DMS153 (cell line): ENCODE measurements at regions not wholly inside any gene's neighbourhood (a gene's known extent, or its start where the extent isn't known, plus 50 kb on each side); places are given as distances from the start of the nearest gene placed in this dataset.

Source experiments
- DNase-seq: peaks from one replicate; lab custom pipeline; 2025; lab: John Stamatoyannopoulos, UW

DNA sequence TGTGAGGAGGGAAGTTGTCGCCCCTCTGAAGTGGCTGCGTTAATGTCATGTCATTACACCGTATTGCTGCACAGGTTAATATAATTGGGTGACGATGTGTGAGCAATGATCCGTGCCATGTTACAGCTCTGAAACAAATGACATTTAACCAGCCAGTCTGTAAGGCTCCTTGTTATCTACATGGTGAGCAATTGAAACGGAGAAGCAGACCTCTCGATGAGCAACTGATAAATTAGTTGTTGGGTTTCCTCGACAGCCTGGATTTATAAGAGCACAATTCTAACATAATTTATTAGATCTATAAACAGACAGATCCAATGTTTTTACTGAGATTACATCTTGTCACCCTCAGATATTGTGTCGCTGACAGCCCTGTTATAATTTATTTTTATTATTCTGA, 49.9 kb upstream of the MAFB start:
- DNase-seq = no peak

DNA sequence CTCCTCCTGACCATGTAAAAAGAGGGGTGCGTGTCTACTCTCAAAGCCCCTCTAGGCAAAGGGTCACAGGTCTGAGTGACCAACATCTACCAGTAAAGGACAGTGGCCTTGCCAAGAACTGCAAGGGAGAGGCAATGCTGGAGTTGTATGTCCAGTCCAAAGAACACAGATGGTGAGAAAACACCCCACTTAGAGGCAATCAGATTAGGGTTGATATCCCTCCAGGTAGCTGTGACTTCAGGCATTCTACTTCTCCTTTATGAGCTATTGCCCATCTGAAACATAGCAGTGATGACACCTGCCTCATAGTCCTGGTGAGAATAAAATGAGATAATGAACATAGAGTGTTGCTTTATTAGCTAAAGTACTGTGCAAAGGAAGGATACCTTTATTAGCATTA, 50.8 kb upstream of the MAFB start:
- DNase-seq = no peak

DNA sequence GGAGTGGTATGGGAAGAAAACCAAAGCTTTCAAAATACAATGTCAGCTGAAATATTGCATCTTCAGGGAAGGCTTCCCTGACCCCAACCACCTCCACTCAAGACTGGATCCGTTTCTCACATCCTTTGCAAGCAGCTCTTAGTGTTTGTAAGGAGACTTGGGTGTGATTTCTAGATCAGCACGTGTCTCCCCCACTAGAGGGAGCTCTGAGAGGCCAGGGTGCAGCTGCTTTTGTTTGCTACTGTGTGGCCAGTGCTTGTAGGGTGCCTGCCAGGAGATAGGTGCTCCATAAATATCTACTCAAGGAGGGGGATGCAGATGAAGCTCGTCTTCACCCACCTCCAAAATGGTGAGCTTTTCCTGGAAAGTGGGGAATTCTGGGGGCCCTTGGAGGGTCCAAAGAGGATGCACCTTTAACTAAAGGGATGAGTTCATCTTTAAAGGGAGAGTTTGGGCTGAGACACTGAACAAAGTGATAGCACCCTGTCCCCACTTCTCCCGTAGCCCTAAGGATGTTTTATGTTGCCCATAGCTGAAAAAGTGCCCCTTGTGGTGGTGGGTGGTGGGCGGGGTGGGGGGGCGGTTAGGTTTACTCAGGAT, 52.6 kb upstream of the MAFB start:
- DNase-seq = no peak

GRCh38 chr20:40743141-40743775, 54.2 kb upstream of the MAFB start:
- DNase-seq = no peak

DNA sequence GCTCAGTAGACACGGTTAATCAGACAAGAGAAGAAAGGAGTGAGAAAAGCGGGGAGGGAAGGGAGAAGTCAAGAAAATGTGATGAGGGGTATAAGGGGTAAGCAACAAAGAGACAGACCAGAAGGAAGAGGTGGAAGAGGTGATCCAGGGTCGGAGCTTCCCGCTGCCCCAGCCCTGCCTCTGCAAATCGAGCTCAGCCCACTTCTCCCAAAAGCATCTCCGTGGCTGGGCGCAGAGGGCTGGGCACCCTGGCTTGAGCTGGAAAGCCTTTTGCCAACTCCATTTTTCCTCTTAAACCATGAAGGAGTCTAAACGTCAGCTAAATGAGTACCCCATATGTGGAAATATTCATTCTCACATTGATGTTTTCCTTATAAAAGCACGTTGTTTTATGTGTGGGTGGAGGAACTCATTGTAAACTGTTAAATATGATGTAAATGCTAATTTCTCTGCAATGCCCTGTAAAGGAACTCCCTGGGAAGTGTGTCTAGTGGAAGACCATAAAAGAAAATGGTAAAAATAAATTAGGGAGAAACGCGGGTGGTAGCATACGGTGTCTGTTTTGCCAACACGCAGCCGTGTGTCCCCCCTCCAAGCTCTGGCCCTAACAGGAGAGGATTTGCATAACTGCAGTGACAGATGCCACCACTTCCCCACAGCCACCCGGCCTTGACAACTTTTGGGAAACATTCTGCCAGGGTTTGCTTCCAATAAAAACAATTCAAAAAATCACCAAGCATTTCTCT, 55.2 kb upstream of the MAFB start:
- DNase-seq = no peak

- no peak for DNase-seq
These were observed 55.8 kb upstream of the MAFB start for GRCh38 chr20:40744818-40745175.

- DNase-seq = no peak
These were observed 57.2 kb upstream of the MAFB start for GRCh38 chr20:40746251-40746650.

DNA sequence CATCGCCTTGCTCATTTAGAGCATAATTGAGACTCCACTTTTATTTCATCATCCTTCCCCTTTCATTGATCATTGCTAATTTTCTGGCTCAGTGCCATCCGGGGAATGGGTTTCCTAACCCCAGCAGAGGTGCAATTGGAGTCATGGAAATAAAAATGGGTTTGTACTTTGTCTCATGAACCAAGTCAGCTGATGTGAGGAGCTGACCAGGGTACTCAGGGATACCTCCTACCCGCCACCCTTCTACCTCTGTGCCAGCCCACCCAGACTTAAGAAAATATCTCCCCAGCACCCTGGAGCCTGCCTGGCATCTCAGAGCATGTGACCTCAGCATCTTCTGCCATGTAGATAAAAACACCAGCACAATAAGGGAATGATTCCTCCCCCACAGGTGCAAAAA, 59.1 kb upstream of the MAFB start:
- no peak for DNase-seq

DNA sequence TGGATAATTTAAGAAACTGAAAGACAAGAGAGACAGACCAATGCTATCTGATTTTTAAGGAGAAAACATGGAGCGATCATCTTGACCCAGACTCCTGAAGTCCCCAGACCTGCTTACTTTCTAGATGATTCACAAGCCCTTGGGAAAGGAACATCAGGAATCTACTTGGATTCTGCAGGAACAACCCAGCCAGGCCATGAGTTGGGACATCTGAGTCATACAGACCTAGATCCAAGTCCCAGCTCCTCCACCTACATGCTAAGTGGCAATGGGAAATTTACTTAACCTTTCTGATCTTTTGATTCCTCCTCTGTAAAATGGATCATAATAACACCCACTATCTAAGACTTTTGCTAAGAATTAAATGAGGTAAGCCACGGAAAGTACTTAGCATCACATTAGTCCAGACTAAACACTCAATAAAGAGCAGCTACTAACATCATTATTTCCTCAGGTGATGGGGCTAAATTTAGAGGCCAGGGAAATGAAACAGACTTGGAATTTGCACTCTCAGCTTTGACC, 61.0 kb upstream of the MAFB start:
- DNase-seq = no peak

GRCh38 chr20:40750541-40751035, 61.6 kb upstream of the MAFB start:
- no peak for DNase-seq

- no peak for DNase-seq
These were observed 64.4 kb upstream of the MAFB start for GRCh38 chr20:40753472-40753871.

- DNase-seq = no peak
These were observed 65.4 kb upstream of the MAFB start for GRCh38 chr20:40754339-40754943.

DNA sequence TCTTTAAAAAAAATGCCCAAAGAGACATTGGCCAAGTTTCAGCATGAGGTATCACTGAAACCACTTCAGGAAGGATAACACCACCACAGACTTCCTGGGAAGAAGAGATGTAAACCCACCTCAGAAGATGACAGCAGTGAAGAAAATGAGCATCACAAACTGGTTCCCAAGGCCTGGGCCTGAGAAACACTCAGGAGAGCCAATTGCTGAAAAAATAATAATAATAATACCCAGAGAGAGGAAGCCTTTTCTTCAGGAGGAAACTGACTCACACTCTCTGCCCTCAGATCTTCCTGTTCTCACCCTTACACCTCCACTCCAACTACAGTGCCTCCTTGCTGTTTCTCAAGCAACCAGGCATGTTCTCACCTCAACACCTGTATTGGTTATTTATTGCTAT, 68.1 kb upstream of the MAFB start:
- DNase-seq = no peak

GRCh38 chr20:40758790-40759189, 69.8 kb upstream of the MAFB start:
- no peak for DNase-seq

- DNase-seq = no peak
These were observed 71.4 kb upstream of the MAFB start for GRCh38 chr20:40760399-40760798.

- DNase-seq = no peak
These were observed 74.7 kb upstream of the MAFB start for GRCh38 chr20:40763646-40764295.

DNA sequence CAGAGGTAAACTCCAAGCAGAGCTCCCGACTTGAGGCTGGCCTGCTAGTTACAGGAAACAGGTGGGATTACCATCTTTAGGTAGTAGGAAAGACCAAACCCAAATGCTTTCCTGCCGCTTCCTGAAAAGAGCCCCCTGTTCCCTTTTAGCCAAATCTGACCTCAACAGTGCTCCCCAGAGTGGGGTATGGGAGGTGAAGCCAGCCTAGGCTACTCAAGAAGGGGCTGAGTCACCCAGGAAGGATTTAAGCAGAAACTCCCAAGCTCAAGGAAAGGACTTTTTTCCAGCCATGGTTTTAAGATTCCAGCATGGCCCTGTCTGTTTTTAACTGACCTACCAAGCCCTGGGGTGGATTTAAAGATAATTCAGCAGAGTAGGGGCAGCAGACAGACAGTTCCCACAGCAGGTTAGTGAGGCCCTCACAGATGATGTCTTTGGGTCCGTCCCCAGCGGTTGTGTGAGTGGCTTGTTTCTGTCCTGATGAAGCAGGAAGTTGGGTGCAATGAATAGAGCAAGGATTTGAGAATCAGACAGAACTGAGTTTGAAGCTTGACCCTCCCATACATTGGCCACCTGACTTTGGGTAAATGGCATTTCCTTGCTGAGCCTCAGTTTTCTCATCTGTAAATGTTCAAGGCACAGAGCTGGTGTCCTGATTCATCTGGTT, 76.9 kb upstream of the MAFB start:
- no peak for DNase-seq

DNA sequence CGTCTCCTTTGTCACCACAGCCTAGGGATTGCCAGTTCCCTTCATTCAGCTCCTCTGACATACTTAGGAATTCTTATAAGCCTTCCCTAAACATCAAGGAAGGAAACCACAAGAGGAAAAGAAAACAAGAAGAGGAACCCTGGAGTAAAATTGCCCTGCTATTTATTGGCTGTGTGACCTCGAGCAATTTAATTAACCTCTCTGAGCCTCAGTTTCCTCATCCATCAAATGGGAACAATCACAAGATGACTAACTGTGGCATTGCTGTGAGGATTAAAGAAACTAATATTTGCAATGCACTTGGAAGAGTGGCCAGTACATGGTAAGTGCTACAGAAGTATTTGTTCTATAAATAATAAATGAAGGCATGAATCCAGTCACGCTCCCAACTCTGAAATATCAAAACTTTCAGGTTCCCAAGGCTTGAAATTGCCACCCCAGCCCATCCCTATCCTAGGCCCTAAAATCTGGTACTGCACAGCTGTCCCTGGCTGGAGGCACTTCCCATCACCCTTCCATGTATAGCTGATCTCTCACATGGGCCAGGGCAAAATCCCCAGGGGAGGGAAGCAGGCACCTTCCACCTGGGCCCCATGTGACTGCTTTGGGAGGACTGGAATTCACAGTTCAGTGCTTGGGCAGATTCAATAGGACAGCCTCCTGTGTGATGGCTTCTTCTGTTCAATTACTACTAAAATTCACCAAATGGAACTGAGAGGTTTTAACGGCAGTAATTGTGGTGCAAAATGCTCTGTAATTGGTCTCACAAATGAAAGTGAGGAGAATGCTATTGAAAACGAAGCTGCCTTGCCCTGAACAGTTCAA, 78.0 kb upstream of the MAFB start:
- DNase-seq = no peak

GRCh38 chr20:40767615-40767924, 78.5 kb upstream of the MAFB start:
- no peak for DNase-seq

- DNase-seq = no peak
These were observed 79.1 kb upstream of the MAFB start for GRCh38 chr20:40768105-40768504.

GRCh38 chr20:40769677-40770285, 80.7 kb upstream of the MAFB start:
- DNase-seq = no peak
